ENCODE measurements at regions not wholly inside any gene's neighbourhood (a gene's known extent, or its start where the extent isn't known, plus 50 kb on each side); places are given as distances from the start of the nearest gene placed in this dataset.

GRCh38 chr13:109509154-109509900 is 277.1 kb downstream of the IRS2 start:
- Histone ChIP-seq H3K27ac (ENCODE audit: insufficient read depth, low read depth, low read length, poor library complexity, severe bottlenecking) (no peak overlapping the region), H3K27me3 (ENCODE audit: control insufficient read depth, insufficient read depth, low read length, poor library complexity, severe bottlenecking) (no peaks in the 10 kb centered on the region), H3K36me3 (ENCODE audit: control insufficient read depth, insufficient read depth, low read length) (no peaks in the 10 kb centered on the region), H3K4me3 (ENCODE audit: insufficient read depth, low read depth, low read length) (no peak overlapping the region), H3K9me3 (ENCODE audit: control insufficient read depth, low read length) (no peaks in the 10 kb centered on the region), H3K4me1 (ENCODE audit: control insufficient read depth, insufficient read depth, low read length) (no peaks in the 10 kb centered on the region)
- WGBS, 2 experiments, result 92 to 95% methylated on average over 4 of the region's 4 CpGs

GRCh38 chr13:109500146-109500773 is 286.1 kb downstream of the IRS2 start:
- no peaks in the 10 kb centered on the region for H3K36me3 ChIP-seq (ENCODE audit: control insufficient read depth, insufficient read depth, low read length)
- H3K27ac ChIP-seq (ENCODE audit: insufficient read depth, low read depth, low read length, poor library complexity, severe bottlenecking), result no peak overlapping the region
- H3K4me3 ChIP-seq (ENCODE audit: insufficient read depth, low read depth, low read length), result no peak overlapping the region
- H3K9me3 ChIP-seq (ENCODE audit: control insufficient read depth, low read length), result no peaks in the 10 kb centered on the region
- H3K4me1 ChIP-seq (ENCODE audit: control insufficient read depth, insufficient read depth, low read length), result no peaks in the 10 kb centered on the region
- no peaks in the 10 kb centered on the region for H3K27me3 ChIP-seq (ENCODE audit: control insufficient read depth, insufficient read depth, low read length, poor library complexity, severe bottlenecking)
- WGBS, 2 experiments, result 67 to 69% methylated on average over 5 of the region's 6 CpGs

- no peaks in the 10 kb centered on the region for H3K36me3 ChIP-seq (ENCODE audit: control insufficient read depth, insufficient read depth, low read length)
- WGBS, 2 experiments, result 92 to 94% methylated on average over 10 of the region's 10 CpGs
- no peaks in the 10 kb centered on the region for H3K4me1 ChIP-seq (ENCODE audit: control insufficient read depth, insufficient read depth, low read length)
- no peaks in the 10 kb centered on the region for H3K27me3 ChIP-seq (ENCODE audit: control insufficient read depth, insufficient read depth, low read length, poor library complexity, severe bottlenecking)
- no peak overlapping the region for H3K4me3 ChIP-seq (ENCODE audit: insufficient read depth, low read depth, low read length)
- H3K9me3 ChIP-seq (ENCODE audit: control insufficient read depth, low read length), result no peaks in the 10 kb centered on the region
- no peak overlapping the region for H3K27ac ChIP-seq (ENCODE audit: insufficient read depth, low read depth, low read length, poor library complexity, severe bottlenecking)
Measured at GRCh38 chr13:109497917-109498316, 288.5 kb downstream of the IRS2 start.

GRCh38 chr13:109496216-109496615 is 290.2 kb downstream of the IRS2 start:
- Histone ChIP-seq H3K36me3 (ENCODE audit: control insufficient read depth, insufficient read depth, low read length) (no peaks in the 10 kb centered on the region), H3K9me3 (ENCODE audit: control insufficient read depth, low read length) (no peaks in the 10 kb centered on the region), H3K4me3 (ENCODE audit: insufficient read depth, low read depth, low read length) (no peak overlapping the region), H3K4me1 (ENCODE audit: control insufficient read depth, insufficient read depth, low read length) (no peaks in the 10 kb centered on the region), H3K27ac (ENCODE audit: insufficient read depth, low read depth, low read length, poor library complexity, severe bottlenecking) (no peak overlapping the region), H3K27me3 (ENCODE audit: control insufficient read depth, insufficient read depth, low read length, poor library complexity, severe bottlenecking) (no peaks in the 10 kb centered on the region)
- WGBS, 2 experiments, result 88 to 95% methylated on average over 7 of the region's 7 CpGs

GRCh38 chr13:109494925-109495369 is 291.4 kb downstream of the IRS2 start:
- Histone ChIP-seq H3K4me3 (ENCODE audit: insufficient read depth, low read depth, low read length) (no peak overlapping the region), H3K36me3 (ENCODE audit: control insufficient read depth, insufficient read depth, low read length) (no peaks in the 10 kb centered on the region), H3K27me3 (ENCODE audit: control insufficient read depth, insufficient read depth, low read length, poor library complexity, severe bottlenecking) (no peaks in the 10 kb centered on the region), H3K4me1 (ENCODE audit: control insufficient read depth, insufficient read depth, low read length) (no peaks in the 10 kb centered on the region), H3K9me3 (ENCODE audit: control insufficient read depth, low read length) (no peaks in the 10 kb centered on the region), H3K27ac (ENCODE audit: insufficient read depth, low read depth, low read length, poor library complexity, severe bottlenecking) (no peak overlapping the region)
- WGBS, 2 experiments, result 93 to 95% methylated on average over 7 to 9 of the region's 9 CpGs

GRCh38 chr13:109485136-109485794 is 301.1 kb downstream of the IRS2 start:
- Histone ChIP-seq H3K4me3 (ENCODE audit: insufficient read depth, low read depth, low read length) (no peak overlapping the region), H3K27me3 (ENCODE audit: control insufficient read depth, insufficient read depth, low read length, poor library complexity, severe bottlenecking) (no peaks in the 10 kb centered on the region), H3K4me1 (ENCODE audit: control insufficient read depth, insufficient read depth, low read length) (no peaks in the 10 kb centered on the region), H3K27ac (ENCODE audit: insufficient read depth, low read depth, low read length, poor library complexity, severe bottlenecking) (no peak overlapping the region), H3K9me3 (ENCODE audit: control insufficient read depth, low read length) (no peaks in the 10 kb centered on the region), H3K36me3 (ENCODE audit: control insufficient read depth, insufficient read depth, low read length) (no peaks in the 10 kb centered on the region)
- WGBS, 2 experiments, result 89 to 91% methylated on average over 13 of the region's 13 CpGs

- 89 to 92% methylated on average over 5 of the region's 5 CpGs for WGBS, 2 experiments
- Histone ChIP-seq H3K4me3 (ENCODE audit: insufficient read depth, low read depth, low read length) (no peak overlapping the region), H3K9me3 (ENCODE audit: control insufficient read depth, low read length) (no peaks in the 10 kb centered on the region), H3K27me3 (ENCODE audit: control insufficient read depth, insufficient read depth, low read length, poor library complexity, severe bottlenecking) (no peaks in the 10 kb centered on the region), H3K27ac (ENCODE audit: insufficient read depth, low read depth, low read length, poor library complexity, severe bottlenecking) (no peak overlapping the region), H3K36me3 (ENCODE audit: control insufficient read depth, insufficient read depth, low read length) (no peaks in the 10 kb centered on the region), H3K4me1 (ENCODE audit: control insufficient read depth, insufficient read depth, low read length) (no peaks in the 10 kb centered on the region)
Measured at GRCh38 chr13:109483284-109483683, 303.1 kb downstream of the IRS2 start.

- WGBS, 2 experiments, result 93% methylated on average over 7 of the region's 7 CpGs
- Histone ChIP-seq H3K9me3 (ENCODE audit: control insufficient read depth, low read length) (no peaks in the 10 kb centered on the region), H3K27ac (ENCODE audit: insufficient read depth, low read depth, low read length, poor library complexity, severe bottlenecking) (no peak overlapping the region), H3K4me3 (ENCODE audit: insufficient read depth, low read depth, low read length) (no peak overlapping the region), H3K27me3 (ENCODE audit: control insufficient read depth, insufficient read depth, low read length, poor library complexity, severe bottlenecking) (no peaks in the 10 kb centered on the region), H3K4me1 (ENCODE audit: control insufficient read depth, insufficient read depth, low read length) (no peaks in the 10 kb centered on the region), H3K36me3 (ENCODE audit: control insufficient read depth, insufficient read depth, low read length) (no peaks in the 10 kb centered on the region)
Measured at GRCh38 chr13:109481040-109481439, 305.3 kb downstream of the IRS2 start.

GRCh38 chr13:109480011-109480955 is 306.1 kb downstream of the IRS2 start:
- Histone ChIP-seq H3K4me3 (ENCODE audit: insufficient read depth, low read depth, low read length) (no peak overlapping the region), H3K4me1 (ENCODE audit: control insufficient read depth, insufficient read depth, low read length) (no peaks in the 10 kb centered on the region), H3K27me3 (ENCODE audit: control insufficient read depth, insufficient read depth, low read length, poor library complexity, severe bottlenecking) (no peaks in the 10 kb centered on the region), H3K36me3 (ENCODE audit: control insufficient read depth, insufficient read depth, low read length) (no peaks in the 10 kb centered on the region), H3K9me3 (ENCODE audit: control insufficient read depth, low read length) (no peaks in the 10 kb centered on the region), H3K27ac (ENCODE audit: insufficient read depth, low read depth, low read length, poor library complexity, severe bottlenecking) (no peak overlapping the region)
- WGBS, 2 experiments, result 94 to 96% methylated on average over 10 of the region's 11 CpGs

Data from ectodermal cell (in vitro differentiated cells).